AML-193 (cell line): ENCODE measurements at regions not wholly inside any gene's neighbourhood (a gene's known extent, or its start where the extent isn't known, plus 50 kb on each side); places are given as distances from the start of the nearest gene placed in this dataset.

Experiments
- DNase-seq, 2 experiments: peaks; one replicate each; lab custom pipeline; 2025; lab: John Stamatoyannopoulos, UW

- DNase-seq: no peak
Measured at GRCh38 chr3:55178336-55178735, 250.5 kb upstream of the LRTM1 start.

GRCh38 chr3:55177749-55178148 is 249.9 kb upstream of the LRTM1 start:
- no peak for DNase-seq

- DNase-seq: no peak
Measured at GRCh38 chr3:55175423-55175822, 247.6 kb upstream of the LRTM1 start.

- DNase-seq: no peak
Measured at GRCh38 chr3:55174747-55175146, 246.9 kb upstream of the LRTM1 start.

- no peak for DNase-seq
Measured at GRCh38 chr3:55173504-55173903, 245.6 kb upstream of the LRTM1 start.

- DNase-seq: no peak
Measured at GRCh38 chr3:55172913-55173312, 245.1 kb upstream of the LRTM1 start.

- no peak for DNase-seq
Measured at GRCh38 chr3:55170444-55170843, 242.6 kb upstream of the LRTM1 start.

- no peak for DNase-seq
Measured at GRCh38 chr3:55169608-55170072, 241.8 kb upstream of the LRTM1 start.

- DNase-seq: no peak
Measured at GRCh38 chr3:55169161-55169560, 241.3 kb upstream of the LRTM1 start.

- no peak for DNase-seq
Measured at GRCh38 chr3:55167586-55168317, 239.9 kb upstream of the LRTM1 start.

GRCh38 chr3:55166576-55167555 is 239.0 kb upstream of the LRTM1 start:
- DNase-seq: no peak

- no peak for DNase-seq
Measured at GRCh38 chr3:55165704-55166405, 238.0 kb upstream of the LRTM1 start.

GRCh38 chr3:55165278-55165677 is 237.4 kb upstream of the LRTM1 start:
- DNase-seq: no peak

- DNase-seq: no peak
Measured at GRCh38 chr3:55164876-55165275, 237.0 kb upstream of the LRTM1 start.

- DNase-seq: no peak
Measured at GRCh38 chr3:55164191-55164590, 236.3 kb upstream of the LRTM1 start.

- DNase-seq: no peak
Measured at GRCh38 chr3:55163421-55163820, 235.6 kb upstream of the LRTM1 start.

GRCh38 chr3:55162031-55162795 is 234.4 kb upstream of the LRTM1 start:
- DNase-seq: no peak

GRCh38 chr3:55161231-55161630 is 233.4 kb upstream of the LRTM1 start:
- DNase-seq: no peak

GRCh38 chr3:55160241-55160983 is 232.6 kb upstream of the LRTM1 start:
- DNase-seq: no peak

GRCh38 chr3:55159711-55160110 is 231.9 kb upstream of the LRTM1 start:
- no peak for DNase-seq

GRCh38 chr3:55159016-55159415 is 231.2 kb upstream of the LRTM1 start:
- no peak for DNase-seq
